GM18507 (cell line): ENCODE measurements at regions not wholly inside any gene's neighbourhood (a gene's known extent, or its start where the extent isn't known, plus 50 kb on each side); places are given as distances from the start of the nearest gene placed in this dataset.
"Not testable (repeated sequence)": the region's sequence is repeated elsewhere in the genome, so short reads cannot be mapped to it uniquely, and the experiment has no call there.

Experiments used
- DNase-seq: peaks from one replicate; pipeline ENCODE4 v3.0.0; 2011; ENCODE audit warnings: low read depth; ENCODE audit not compliant: insufficient read length; ENCODE audit errors: extremely low spot score
- FAIRE-seq: peaks from 2 replicates; lab custom pipeline; 2011; peaks lifted over from hg19 to GRCh38; lab: Jason Lieb, UNC

DNA sequence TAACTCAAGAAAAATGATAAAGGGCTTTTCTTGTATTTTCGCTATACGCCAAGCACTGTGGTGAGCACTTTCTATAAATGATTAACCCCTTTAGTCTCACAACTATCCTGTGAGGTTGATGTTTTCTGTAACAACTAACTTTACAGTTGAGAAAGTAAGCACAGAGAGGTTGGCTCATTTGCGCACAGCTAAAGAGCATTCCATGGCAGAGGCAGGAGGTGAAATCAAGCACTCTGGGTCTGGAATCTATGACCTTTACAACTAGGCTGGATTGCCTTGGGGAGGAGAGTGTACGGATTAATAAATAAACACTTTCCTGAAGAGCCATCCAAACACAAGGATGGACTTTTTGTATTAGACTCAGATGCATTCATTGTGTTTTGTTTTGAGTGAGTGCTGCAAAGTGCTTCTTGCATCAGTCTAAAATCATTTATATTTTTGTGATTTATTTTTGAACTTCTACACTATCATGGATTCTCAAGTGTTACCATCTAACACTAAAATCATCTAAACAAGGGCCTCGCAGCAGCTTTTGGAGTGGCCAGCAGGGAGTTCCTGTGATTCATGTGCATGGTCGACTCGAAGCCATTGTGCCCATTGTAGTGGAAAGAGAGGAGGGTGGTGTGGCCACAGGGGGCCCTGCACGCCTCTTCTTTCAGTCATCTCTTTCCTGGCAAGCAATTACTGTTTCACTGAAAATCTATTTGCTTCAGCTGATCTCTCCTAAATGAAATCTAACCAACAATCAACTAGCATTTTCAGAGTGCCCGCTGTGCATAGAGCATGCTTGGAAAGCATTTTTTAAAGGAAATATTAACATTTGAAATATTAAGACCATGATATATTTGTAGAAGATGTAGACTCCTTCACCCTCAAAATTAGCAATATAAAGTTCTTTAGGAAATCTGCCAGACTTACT is 633.4 kb upstream of the COBL start:
- FAIRE-seq (no peak), DNase-seq (no peak)

DNA sequence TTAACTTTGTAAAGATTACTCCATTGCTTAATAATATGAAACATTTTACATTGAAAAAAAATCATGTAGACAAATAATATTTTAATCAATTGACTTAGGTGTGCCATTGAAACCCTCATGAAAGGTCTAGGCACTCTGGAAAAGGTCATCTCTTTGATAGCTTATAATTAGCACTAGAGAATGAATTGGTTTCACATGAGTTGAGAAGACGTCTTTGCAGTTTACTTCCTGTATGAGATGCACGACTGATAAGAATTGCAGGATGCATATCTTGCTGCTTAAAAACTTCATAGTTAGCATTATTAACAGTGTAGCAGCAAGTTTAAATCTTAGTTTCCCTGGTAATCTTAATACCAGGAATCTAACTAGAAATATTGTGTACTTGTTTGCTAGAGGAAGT is 614.2 kb upstream of the COBL start:
- FAIRE-seq (no peak), DNase-seq (no peak)

DNA sequence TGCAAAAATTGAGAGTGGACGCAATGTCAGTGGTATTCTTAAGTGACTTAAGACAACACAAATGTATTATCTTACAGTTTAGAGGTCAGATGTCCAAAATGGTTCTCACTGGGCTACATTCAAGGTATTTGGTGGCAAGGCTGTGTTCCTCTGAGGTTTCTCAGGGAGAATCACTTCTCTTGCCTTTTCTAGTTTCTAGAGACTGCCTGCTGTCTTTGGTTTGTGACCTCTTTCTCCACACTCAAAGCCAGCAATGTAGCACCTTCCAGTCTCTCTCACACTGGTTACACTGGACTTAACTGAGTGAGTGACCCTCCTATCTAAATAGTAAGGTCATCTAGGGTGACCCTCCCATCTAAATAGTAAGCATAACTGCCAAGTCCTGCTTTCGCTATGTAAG is 613.2 kb upstream of the COBL start:
- DNase-seq = no peak
- no peak for FAIRE-seq

DNA sequence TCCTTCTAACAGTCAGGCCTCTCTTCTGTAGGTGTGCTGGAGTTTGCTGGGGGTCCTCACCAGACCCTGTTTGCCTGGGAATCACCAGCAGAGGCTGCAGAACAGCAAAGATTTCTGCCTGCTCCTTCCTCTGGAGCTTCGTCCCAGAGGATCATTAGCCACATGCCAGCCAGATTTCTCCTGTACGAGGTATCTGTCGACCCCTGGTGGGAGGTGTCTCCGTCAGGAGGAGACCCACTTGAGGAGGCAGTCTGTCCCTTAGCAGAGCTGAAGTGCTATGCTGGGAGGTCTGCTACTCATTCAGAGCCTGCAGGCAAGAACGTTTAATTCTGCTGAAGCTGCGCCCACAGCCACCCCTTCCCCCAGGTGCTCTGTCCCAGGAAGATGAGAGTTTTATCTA is 611.1 kb upstream of the COBL start:
- FAIRE-seq (no peak), DNase-seq (no peak)

DNA sequence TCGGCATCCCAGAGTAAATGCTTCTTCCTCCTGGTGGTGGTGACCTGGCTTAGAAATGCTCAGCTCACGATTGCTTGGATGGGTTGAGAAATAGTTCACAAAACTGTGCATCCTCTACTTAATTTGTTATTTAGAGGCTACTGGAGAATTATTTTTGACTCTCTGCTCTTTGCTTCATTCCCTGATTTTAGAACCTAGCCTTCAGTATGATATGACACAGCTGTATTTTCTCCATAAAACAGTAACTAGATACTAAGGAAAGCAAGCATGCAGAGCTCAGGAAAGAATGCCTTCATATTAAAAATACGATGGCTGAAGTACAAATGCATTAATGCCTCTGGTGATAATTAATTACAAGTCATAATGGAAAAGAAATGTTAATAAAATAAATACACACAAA is 602.0 kb upstream of the COBL start:
- DNase-seq (no peak), FAIRE-seq (no peak)

DNA sequence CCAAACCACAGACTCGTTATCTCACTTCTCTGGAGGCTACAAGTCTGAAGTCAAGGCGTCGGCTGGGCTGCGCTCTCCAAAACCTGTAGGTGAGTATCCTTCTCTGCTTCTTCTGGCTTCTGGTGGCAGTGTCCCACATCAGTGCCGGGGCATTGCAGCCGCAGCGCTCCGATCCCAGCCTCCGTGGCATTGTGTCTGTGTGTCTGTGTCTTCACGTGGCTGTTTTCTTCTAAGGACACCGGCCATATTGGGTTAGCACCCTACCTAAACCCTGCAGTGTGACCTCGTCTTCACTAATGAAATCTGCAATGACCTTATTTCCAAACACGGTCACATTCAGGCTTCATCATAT is 584.9 kb upstream of the COBL start:
- DNase-seq (no peak), FAIRE-seq (no peak)

DNA sequence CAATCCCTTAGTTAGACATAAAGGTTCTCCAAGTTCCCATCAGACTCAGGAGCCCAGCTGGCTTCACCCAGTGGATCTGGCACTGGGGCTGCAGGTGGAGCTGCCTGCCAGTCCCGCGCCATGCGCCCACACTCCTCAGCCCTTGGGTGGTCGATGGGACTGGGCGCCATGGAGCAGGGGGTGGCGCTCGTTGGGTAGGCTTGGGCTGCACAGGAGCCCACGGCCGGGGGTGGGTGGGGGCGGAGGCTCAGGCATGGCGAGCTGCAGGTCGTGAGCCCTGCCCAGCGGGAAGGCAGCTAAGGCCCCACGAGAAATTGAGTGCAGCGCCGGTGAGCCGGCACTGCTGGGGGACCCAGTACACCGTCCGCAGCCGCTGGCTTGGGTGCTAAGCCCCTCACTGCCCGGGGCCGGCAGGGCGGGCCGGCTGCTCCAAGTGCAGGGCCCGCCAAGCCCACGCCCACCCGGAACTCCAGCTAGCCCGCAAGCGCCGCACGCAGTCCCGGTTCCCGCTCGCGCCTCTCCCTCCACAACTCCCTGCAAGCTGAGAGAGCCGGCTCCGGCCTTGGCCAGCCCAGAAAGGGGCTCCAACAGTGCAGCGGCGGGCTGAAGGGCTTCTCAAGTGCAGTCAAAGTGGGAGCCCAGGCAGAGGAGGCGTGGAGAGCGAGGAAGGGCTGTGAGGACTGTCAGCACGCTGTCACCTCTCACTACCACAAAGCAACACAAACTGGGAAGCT is 584.3 kb upstream of the COBL start:
- not testable (repeated sequence) for FAIRE-seq, DNase-seq

DNA sequence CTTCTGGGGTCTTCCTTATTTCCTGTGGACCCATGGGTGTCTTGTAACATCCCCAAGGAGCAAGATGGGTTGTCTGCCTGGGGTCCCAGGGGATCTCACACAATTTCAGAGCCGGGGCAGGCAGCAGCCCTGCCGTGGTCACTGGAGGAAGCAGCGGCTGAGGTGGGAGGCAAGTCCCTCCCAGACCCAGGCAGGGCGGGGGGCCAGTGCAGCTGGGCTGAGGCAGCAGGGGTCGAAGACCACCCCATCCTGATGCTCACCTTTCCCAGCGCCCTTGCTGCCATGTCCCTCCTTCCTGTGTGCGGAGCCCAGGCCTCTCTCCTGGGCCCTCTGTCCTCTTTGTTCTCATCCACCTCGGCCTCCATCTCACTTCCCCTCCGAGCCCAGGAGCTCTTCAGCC is 583.0 kb upstream of the COBL start:
- DNase-seq (no peak), FAIRE-seq (no peak)

DNA sequence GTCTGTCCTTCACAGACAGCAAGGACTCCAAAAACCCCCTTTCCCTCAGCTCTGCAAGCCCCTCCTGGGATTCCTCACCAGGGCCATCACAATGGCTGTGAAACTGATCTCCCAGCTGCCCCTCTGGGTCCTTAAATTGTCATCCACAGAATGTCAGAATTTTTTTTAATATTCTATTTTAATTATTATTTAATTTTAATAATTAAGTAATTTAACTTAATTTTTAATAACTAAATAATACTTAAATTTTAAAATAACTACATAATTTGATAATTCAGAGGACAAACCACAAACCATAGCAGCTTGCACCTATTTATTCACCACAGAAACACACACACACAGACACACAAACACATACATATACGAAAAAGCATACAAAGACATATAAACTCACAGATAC is 565.8 kb upstream of the COBL start:
- no peak for DNase-seq
- no peak for FAIRE-seq

DNA sequence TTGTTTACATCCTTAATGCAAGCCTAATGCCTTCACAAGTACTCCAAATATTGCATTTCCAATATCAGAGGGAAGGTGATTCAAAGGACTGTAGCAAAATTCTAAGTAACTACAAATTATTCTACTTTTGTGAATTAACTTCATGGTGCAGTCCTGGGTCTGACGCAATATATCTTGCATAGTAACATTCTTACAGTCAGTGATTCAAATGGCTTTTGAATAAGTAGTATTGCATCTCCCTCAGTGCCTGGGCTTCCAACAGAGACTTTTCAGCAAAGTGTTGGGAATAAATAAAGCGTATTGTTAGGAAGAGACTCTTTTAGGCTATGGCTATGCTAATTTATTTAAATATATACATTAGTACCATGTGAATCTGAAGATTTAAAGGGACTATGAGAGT is 564.7 kb upstream of the COBL start:
- no peak for FAIRE-seq
- DNase-seq = no peak

DNA sequence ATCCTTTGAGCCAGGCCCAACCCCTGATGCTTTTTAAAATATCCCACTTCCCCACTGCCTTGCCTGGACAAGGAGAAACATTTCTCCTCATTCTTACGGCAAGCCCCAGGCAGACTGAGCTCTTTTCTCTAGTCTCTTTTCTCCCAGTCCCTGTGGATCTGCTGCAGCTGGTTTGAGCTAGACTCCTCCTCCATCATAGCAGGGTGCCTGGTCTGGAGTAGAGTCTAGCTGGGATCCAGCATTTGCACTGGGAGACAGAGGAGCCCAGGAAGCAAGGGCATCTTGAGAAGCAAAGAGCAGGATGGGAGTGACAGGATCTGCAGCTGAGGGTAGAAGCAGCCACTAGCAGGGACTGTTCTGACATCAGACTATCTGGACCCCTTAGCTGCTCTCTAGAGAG is 562.3 kb upstream of the COBL start:
- no peak for DNase-seq
- FAIRE-seq = no peak

DNA sequence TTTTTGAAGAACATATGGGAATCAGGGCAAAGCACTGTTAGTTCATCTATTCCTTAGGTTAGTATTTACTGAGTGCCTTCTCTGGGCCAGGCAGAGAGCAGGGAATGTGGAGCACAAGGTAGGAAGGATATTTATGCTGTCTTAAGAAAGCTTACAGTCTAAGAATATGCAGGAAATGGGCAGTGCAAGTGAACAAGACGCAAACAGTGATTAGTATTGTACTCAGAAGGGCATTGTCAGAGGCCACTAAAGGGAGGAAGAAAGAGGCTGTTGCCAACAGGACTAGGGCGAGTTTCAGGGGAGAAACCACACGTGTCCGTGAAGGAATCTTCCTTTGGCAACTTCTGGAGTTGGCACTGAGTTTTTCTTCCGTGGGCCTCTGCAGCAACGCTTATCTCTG is 552.8 kb upstream of the COBL start:
- no peak for DNase-seq
- FAIRE-seq = no peak

DNA sequence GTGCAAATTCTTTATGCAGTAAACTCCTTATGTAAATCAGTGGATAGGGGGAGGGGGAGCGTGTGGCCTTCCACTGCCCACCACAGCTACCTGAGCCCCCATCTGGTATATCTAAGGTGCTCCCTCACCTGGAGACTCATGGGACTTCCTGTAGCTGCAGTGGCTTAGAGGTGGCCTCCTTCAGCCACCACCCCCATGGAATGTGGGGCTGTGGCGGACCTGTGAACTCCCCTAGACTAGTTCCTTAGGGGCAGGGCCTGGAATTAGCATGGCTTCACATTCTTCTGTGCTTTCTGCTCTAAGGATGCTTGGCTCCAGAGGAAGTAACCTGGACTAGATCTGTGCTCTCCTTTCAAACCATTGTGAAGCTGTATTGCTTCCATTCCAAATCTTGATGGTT is 550.5 kb upstream of the COBL start:
- no peak for FAIRE-seq

DNA sequence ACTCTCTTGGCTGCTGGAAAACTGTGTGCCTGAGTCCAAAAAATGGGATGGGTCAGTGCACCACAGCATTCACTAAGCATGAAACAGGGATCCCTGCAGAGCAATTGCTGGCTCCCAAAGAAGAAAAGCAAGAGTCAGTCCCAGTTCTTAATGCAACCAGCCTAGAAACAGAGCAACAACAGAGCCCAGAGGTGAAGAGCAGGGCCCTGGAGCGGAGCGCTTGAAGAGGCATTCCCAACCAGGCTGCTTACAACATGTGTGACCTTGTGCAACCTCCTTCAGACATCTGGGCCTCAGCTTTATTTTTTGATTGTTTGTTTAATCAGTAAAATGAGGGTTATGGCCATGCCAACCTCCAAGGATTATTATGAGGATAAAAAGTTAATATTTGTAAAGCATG is 543.7 kb upstream of the COBL start:
- DNase-seq (no peak), FAIRE-seq (no peak)

More for the DNA sequence above, 550.5 kb upstream of the COBL start:
- DNase-seq = no peak

DNA sequence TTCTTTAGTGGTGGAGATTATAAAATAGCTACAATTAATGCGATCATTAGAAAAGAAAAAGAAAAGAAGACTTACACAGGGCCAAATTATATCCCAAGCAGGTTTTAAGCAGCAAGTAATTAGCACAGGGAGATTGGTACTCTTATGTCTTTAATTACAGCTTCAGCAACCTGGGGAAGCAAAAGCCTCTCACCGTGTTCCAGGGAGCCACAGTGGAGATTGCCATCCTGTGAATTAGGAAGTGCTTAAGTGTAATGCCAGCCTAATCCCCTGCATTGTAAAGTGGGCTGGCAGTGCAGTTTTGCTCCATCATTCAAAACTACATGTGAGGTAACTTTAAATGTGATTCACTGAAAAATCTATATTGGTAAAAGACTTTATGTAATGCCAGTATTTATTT is 533.5 kb upstream of the COBL start:
- DNase-seq (no peak), FAIRE-seq (no peak)

DNA sequence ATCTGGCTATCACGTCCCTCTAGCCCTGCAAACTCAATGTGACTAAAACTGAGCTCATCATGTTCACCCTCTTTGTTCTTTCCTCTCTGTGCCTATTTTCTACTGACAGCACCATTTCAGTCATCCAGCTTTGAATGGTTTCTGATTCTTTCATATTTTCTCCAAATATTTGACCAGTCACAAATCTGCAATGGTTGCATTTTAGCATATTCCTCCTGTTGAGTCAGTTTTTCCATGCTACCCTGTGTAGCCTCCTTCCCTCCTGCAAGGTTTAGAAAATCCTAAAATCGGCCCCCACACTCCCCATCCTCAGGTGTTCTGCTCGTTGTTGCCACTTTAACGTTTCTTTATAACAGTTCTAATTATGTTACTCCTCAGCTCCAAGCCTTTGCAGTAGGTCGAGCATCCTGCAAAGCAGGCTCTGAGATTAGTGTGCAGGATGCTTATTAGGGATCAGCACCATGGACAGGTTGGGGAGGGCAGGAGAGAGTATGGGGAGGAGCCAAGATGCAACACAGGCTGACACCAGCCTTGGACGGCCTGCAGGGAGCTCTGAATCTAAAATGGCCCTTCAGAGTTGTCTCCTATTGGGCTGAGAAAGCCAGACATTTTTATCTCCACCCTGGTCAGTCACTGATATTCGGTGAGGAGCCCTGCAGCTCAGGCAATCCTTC is 531.0 kb upstream of the COBL start:
- no peak for DNase-seq

DNA sequence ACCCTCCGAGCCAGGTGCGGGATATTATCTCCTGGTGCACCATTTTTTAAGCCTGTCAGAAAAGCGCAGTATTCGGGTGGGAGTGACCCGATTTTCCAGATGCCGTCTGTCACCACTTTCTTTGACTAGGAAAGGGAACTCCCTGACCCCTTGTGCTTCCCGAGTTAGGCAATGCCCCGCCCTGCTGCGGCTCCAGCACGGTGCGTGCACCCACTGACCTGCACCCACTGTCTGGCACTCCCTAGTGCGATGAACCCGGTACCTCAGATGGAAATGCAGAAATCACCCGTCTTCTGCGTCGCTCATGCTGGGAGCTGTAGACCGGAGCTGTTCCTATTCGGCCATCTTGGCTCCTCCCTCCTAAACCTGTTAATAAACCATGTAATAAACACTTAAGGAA is 522.5 kb upstream of the COBL start:
- FAIRE-seq, DNase-seq: not testable (repeated sequence)

More for the DNA sequence above, 531.0 kb upstream of the COBL start:
- no peak for FAIRE-seq

DNA sequence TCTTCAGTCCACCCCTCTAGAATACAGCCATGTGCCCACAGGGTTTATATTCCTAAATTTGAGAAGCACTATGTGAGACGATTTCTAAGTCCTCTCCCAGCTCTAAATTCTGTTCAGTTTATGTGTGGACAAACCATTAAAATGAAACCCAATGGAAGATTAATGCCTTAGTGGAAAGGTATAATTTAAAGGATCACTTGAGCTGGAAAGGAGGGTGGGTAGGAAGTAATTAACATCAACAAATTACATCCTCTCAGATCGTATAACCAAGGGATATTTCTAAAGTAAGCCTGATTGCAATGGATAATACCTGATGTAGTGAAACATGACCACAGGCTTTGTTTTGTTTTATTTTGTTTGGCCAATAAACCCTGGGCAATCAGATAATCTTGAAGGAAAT is 511.0 kb upstream of the COBL start:
- FAIRE-seq = no peak
- DNase-seq = no peak

DNA sequence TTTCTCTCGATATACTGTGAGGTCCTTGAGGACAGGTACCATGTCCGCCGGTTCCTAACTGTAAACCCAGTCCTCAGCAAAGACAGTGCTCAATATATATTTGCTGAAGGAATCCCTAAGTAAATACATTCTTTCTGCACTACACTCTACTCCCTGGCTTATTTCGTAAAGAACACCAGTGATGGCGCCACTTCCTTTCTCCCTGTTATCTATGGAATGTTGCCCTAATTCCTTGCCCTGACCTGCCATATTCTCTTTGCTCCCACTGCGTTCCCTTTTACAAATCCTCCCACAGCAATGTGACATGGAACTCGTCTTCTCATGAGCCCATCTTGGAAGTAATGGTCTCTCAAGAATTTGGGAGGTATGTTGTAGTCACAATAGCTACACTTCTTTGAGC is 507.4 kb upstream of the COBL start:
- DNase-seq = no peak
- no peak for FAIRE-seq

DNA sequence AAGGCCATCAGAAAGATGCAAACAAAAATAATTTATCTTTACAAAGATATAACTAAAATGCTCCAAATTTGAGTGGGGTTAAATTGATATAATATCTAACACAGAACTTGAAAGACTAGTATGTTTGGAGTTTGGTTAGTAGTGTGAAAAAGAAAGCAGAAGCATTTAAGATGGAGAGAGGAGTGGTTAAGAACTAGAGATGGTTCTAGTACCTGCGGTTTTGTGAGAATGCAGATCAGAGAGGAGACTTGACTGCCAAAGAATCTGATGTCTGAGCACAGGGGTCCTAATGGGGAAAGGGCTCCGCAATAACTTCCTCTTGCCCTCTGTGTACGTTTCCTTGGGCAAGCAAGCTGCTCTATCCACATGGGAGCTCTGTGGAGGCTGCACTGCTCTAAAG is 506.8 kb upstream of the COBL start:
- FAIRE-seq (no peak), DNase-seq (no peak)
